Dendritic cell treated with granulocyte-macrophage colony-stimulating factor and Interleukin-4, amounts not matched to agents 40 ng/mL and 50 ng/mL, for 4 days (primary cell): ENCODE measurements at regions not wholly inside any gene's neighbourhood (a gene's known extent, or its start where the extent isn't known, plus 50 kb on each side); places are given as distances from the start of the nearest gene placed in this dataset.
A peak's percentile ranks its signal among the peaks of the same experiment; 100 is the strongest.

Experiments used
- H3K27ac Mint-ChIP-seq: one replicate; pipeline ENCODE4 v1.8.0; 2022; ENCODE audit warnings: mild to moderate bottlenecking, mixed read lengths
- H3K27me3 Mint-ChIP-seq: one replicate; pipeline ENCODE4 v1.8.0; 2022; ENCODE audit warnings: mild to moderate bottlenecking, mixed read lengths
- H3K36me3 Mint-ChIP-seq: one replicate; pipeline ENCODE4 v1.8.0; 2022; ENCODE audit warnings: low read depth, mixed read lengths
- H3K4me1 Mint-ChIP-seq: one replicate; pipeline ENCODE4 v1.8.0; 2022; ENCODE audit warnings: low read depth, mixed read lengths
- H3K4me3 Mint-ChIP-seq: one replicate; pipeline ENCODE4 v1.8.0; 2022; ENCODE audit warnings: mild to moderate bottlenecking, moderate library complexity, mixed read lengths
- H3K9me3 Mint-ChIP-seq: one replicate; pipeline ENCODE4 v1.8.0; 2022; ENCODE audit warnings: mixed read lengths
- intact Hi-C: fragments of 100-400 bp; cut with micrococcal nuclease; formaldehyde crosslinking; loops from one replicate; pipeline ENCODE4 v1.15.0; 2022

- Mint-ChIP-seq H3K36me3 (no peaks in the 10 kb centered on the region), H3K27ac (no peak overlapping the region), H3K9me3 (peaks cover 12% of the 10 kb centered on the region), H3K27me3 (peaks cover 5% of the 10 kb centered on the region), H3K4me1 (peaks cover 17% of the 10 kb centered on the region), H3K4me3 (no peak overlapping the region)
- intact Hi-C loops, result no loop called here
These were observed 184.0 kb upstream of the BCL6 start for GRCh38 chr3:187929112-187929816.

- Mint-ChIP-seq H3K27ac (no peak overlapping the region), H3K4me3 (no peak overlapping the region), H3K36me3 (no peaks in the 10 kb centered on the region), H3K9me3 (peaks cover 4% of the 10 kb centered on the region), H3K27me3 (peaks cover 5% of the 10 kb centered on the region), H3K4me1 (peaks cover 20% of the 10 kb centered on the region)
- intact Hi-C loops, result no loop called here
These were observed 184.8 kb upstream of the BCL6 start for GRCh38 chr3:187930021-187930420.

GRCh38 chr3:187931101-187931500 is 185.8 kb upstream of the BCL6 start:
- Mint-ChIP-seq H3K4me3 (no peak overlapping the region), H3K27ac (no peak overlapping the region), H3K9me3 (no peaks in the 10 kb centered on the region), H3K4me1 (peaks cover 30% of the 10 kb centered on the region), H3K36me3 (no peaks in the 10 kb centered on the region), H3K27me3 (peaks cover 5% of the 10 kb centered on the region)
- intact Hi-C loops, result no loop called here

- no peak overlapping the region for H3K27ac Mint-ChIP-seq
- no peaks in the 10 kb centered on the region for H3K36me3 Mint-ChIP-seq
- no peak overlapping the region for H3K4me3 Mint-ChIP-seq
- intact Hi-C loops, result no loop called here
- H3K9me3 Mint-ChIP-seq, result no peaks in the 10 kb centered on the region
- peaks cover 10% of the 10 kb centered on the region for H3K27me3 Mint-ChIP-seq
- peaks cover 30% of the 10 kb centered on the region for H3K4me1 Mint-ChIP-seq
These were observed 186.6 kb upstream of the BCL6 start for GRCh38 chr3:187931770-187932278.

GRCh38 chr3:187932530-187932929 is 187.3 kb upstream of the BCL6 start:
- H3K27me3 Mint-ChIP-seq, result peaks cover 10% of the 10 kb centered on the region
- no peak overlapping the region for H3K27ac Mint-ChIP-seq
- no peaks in the 10 kb centered on the region for H3K9me3 Mint-ChIP-seq

GRCh38 chr3:187935623-187936156 is 190.4 kb upstream of the BCL6 start:
- Mint-ChIP-seq H3K9me3 (no peaks in the 10 kb centered on the region), H3K27ac (peak overlapping the region; percentile 31), H3K27me3 (peaks cover 11% of the 10 kb centered on the region), H3K4me3 (no peak overlapping the region), H3K4me1 (peaks cover 37% of the 10 kb centered on the region), H3K36me3 (no peaks in the 10 kb centered on the region)
- intact Hi-C loops, result no loop called here

More at GRCh38 chr3:187932530-187932929, 187.3 kb upstream of the BCL6 start:
- H3K4me1 Mint-ChIP-seq, result peaks cover 29% of the 10 kb centered on the region
- no peak overlapping the region for H3K4me3 Mint-ChIP-seq
- intact Hi-C loops, result no loop called here
- no peaks in the 10 kb centered on the region for H3K36me3 Mint-ChIP-seq

- Mint-ChIP-seq H3K9me3 (no peaks in the 10 kb centered on the region), H3K4me3 (no peak overlapping the region), H3K27ac (no peak overlapping the region), H3K36me3 (no peaks in the 10 kb centered on the region), H3K4me1 (peaks cover 34% of the 10 kb centered on the region), H3K27me3 (peaks cover 8% of the 10 kb centered on the region)
- intact Hi-C loops, result no loop called here
These were observed 191.4 kb upstream of the BCL6 start for GRCh38 chr3:187936676-187937075.

GRCh38 chr3:187939891-187940290 is 194.6 kb upstream of the BCL6 start:
- peaks cover 30% of the 10 kb centered on the region for H3K4me1 Mint-ChIP-seq
- H3K9me3 Mint-ChIP-seq, result no peaks in the 10 kb centered on the region
- intact Hi-C loops, result no loop called here
- H3K27me3 Mint-ChIP-seq, result peaks cover 9% of the 10 kb centered on the region
- H3K27ac Mint-ChIP-seq, result no peak overlapping the region
- no peak overlapping the region for H3K4me3 Mint-ChIP-seq
- H3K36me3 Mint-ChIP-seq, result no peaks in the 10 kb centered on the region

- no peak overlapping the region for H3K4me3 Mint-ChIP-seq
- no peaks in the 10 kb centered on the region for H3K36me3 Mint-ChIP-seq
- peaks cover 9% of the 10 kb centered on the region for H3K27me3 Mint-ChIP-seq
- H3K9me3 Mint-ChIP-seq, result no peaks in the 10 kb centered on the region
- peaks cover 22% of the 10 kb centered on the region for H3K4me1 Mint-ChIP-seq
- H3K27ac Mint-ChIP-seq, result no peak overlapping the region
- intact Hi-C loops, result no loop called here
These were observed 196.0 kb upstream of the BCL6 start for GRCh38 chr3:187941135-187941847.

- no peak overlapping the region for H3K27ac Mint-ChIP-seq
- no peaks in the 10 kb centered on the region for H3K36me3 Mint-ChIP-seq
- no peak overlapping the region for H3K4me3 Mint-ChIP-seq
- peaks cover 11% of the 10 kb centered on the region for H3K27me3 Mint-ChIP-seq
- peaks cover 22% of the 10 kb centered on the region for H3K4me1 Mint-ChIP-seq
- intact Hi-C loops, result no loop called here
- no peaks in the 10 kb centered on the region for H3K9me3 Mint-ChIP-seq
These were observed 196.6 kb upstream of the BCL6 start for GRCh38 chr3:187941848-187942194.

GRCh38 chr3:187942658-187943241 is 197.5 kb upstream of the BCL6 start:
- H3K27ac Mint-ChIP-seq, result no peak overlapping the region
- H3K4me1 Mint-ChIP-seq, result peaks cover 27% of the 10 kb centered on the region
- no peaks in the 10 kb centered on the region for H3K9me3 Mint-ChIP-seq
- H3K27me3 Mint-ChIP-seq, result peaks cover 11% of the 10 kb centered on the region
- no peak overlapping the region for H3K4me3 Mint-ChIP-seq
- H3K36me3 Mint-ChIP-seq, result no peaks in the 10 kb centered on the region
- intact Hi-C loops, result no loop called here

GRCh38 chr3:187943677-187944389 is 198.6 kb upstream of the BCL6 start:
- peaks cover 26% of the 10 kb centered on the region for H3K4me1 Mint-ChIP-seq
- no peak overlapping the region for H3K4me3 Mint-ChIP-seq
- intact Hi-C loops, result no loop called here
- no peaks in the 10 kb centered on the region for H3K9me3 Mint-ChIP-seq
- H3K27me3 Mint-ChIP-seq, result peaks cover 9% of the 10 kb centered on the region
- H3K36me3 Mint-ChIP-seq, result no peaks in the 10 kb centered on the region
- no peak overlapping the region for H3K27ac Mint-ChIP-seq

GRCh38 chr3:187944390-187945179 is 199.3 kb upstream of the BCL6 start:
- Mint-ChIP-seq H3K27me3 (peaks cover 9% of the 10 kb centered on the region), H3K4me3 (no peak overlapping the region), H3K4me1 (peaks cover 24% of the 10 kb centered on the region), H3K36me3 (no peaks in the 10 kb centered on the region), H3K27ac (no peak overlapping the region), H3K9me3 (no peaks in the 10 kb centered on the region)
- intact Hi-C loops, result no loop called here
